Stomach (tissue), 8 donors: ENCODE measurements at regions not wholly inside any gene's neighbourhood (a gene's known extent, or its start where the extent isn't known, plus 50 kb on each side); places are given as distances from the start of the nearest gene placed in this dataset.

ENCODE experiments used
- DNase-seq, 2 donors: peaks; one replicate each; pipeline versions ENCODE4 v3.0.0 to v3.0.0-alpha.2; 2013 to 2019
- H3K27ac ChIP-seq, 5 donors: fragments of 200-600 bp in 4 of 5; sonication (generic) in 4 of 5; one replicate each; pipeline ENCODE4 v1.5.1; 2013 to 2019; ENCODE audit warnings: mild to moderate bottlenecking in 1 of 5, moderate library complexity in 1 of 5
- H3K27me3 ChIP-seq, 3 donors: fragments of 200-600 bp; sonication (generic); one replicate each; pipeline ENCODE4 v1.5.1; 2017 to 2019; ENCODE audit warnings: mixed run types in 1 of 3
- H3K36me3 ChIP-seq, 4 donors: fragments of 200-600 bp; sonication (generic); 1 replicate in 3 of 4; 2 replicates in 1 of 4; pipeline ENCODE4 v1.5.1; 2016 to 2019
- H3K4me1 ChIP-seq, 4 donors: fragments of 200-600 bp; sonication (generic); one replicate each; pipeline ENCODE4 v1.5.1; 2016 to 2019
- H3K4me3 ChIP-seq, 4 donors: fragments of 200-600 bp; sonication (generic) in 3 of 4; one replicate each; pipeline ENCODE4 v1.5.1; 2016 to 2019; ENCODE audit warnings: mild to moderate bottlenecking in 1 of 4
- H3K9me3 ChIP-seq, 4 donors: fragments of 200-600 bp; sonication (generic); one replicate each; pipeline ENCODE4 v1.5.1; 2016 to 2019
- EP300 ChIP-seq: sonication (generic); formaldehyde crosslinking; IDR thresholded peaks from one replicate; pipeline ENCODE4 v1.6.1; 2017; ENCODE audit warnings: antibody characterized with exemption
- POLR2A ChIP-seq, 4 donors: fragments of 450-650 bp; IDR thresholded peaks; one replicate each; pipeline ENCODE4 v1.6.1; 2016; ENCODE audit warnings: antibody characterized with exemption in 4 of 4, control low read depth in 2 of 4, mild to moderate bottlenecking in 1 of 4, moderate library complexity in 1 of 4
- POLR2AphosphoS5 ChIP-seq, 3 donors: sonication (generic); formaldehyde crosslinking; IDR thresholded peaks; one replicate each; pipeline ENCODE4 v1.6.1; 2016; ENCODE audit warnings: antibody characterized with exemption in 3 of 3
- WGBS, 5 donors: extraction: QIAGEN DNeasy Blood & Tissue Kit in 3 of 5; methylation state at CpG; one replicate each; pipeline versions ENCODE4 v1.1.5 to v1.1.7; 2013 to 2018; 5-methylcytosine and 5-hydroxymethylcytosine counted together
- intact Hi-C: fragments of 100-400 bp; cut with DNase I; formaldehyde crosslinking; loops from one replicate; pipeline ENCODE4 v1.15.1; 2023; ENCODE audit warnings: low total_unique reads
- TF ChIP-seq, protein P1 (sequence below), 7 experiments: fragments of 450-650 bp in 4 of 7; fragments of 200-600 bp in 3 of 7; sonication (generic) in 3 of 7; IDR thresholded peaks; one replicate each; pipeline ENCODE4 v1.5.1; 2016 to 2019; ENCODE audit warnings: antibody characterized with exemption in 7 of 7, control low read depth in 2 of 7, mild to moderate bottlenecking in 1 of 7
- donor health status: healthy with polysubstance abuse.
- donor health status: Bipolar disorder and iron deficiency.
- donor health status: healthy.

DNA sequence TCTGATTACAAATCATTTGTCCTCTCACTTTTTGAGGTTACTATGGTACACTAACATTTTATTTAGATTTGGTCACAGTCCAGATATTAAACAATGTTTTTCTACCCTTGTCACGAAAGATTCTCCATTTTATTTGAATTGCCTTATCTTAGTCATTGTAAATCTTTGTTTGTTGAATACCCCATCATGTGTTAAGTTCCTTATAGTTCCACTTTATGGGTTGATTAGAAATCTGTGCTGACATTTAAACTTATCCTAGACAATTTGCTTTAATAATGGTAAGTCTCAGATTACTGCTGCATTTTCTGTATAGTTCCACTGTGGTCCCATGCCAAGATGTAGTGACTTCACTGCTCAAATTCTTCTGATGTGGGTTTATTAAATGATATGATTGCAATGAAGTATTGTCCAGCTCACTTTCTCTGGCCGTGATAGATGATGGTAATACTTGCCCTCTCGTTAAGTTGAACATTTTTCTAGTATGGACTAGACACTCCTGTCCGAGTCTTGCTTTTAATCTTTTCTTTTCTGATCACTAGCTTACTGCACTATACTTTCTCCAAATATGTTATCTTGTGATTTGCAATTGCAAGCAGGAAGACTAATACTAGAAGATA, 1107.3 kb downstream of the SLC6A15 start:
- Histone ChIP-seq H3K27me3 (no peaks in the 10 kb centered on the region), H3K4me3 (no peak overlapping the region), H3K9me3 (no peaks in the 10 kb centered on the region), H3K4me1 (no peaks in the 10 kb centered on the region), H3K36me3 (no peaks in the 10 kb centered on the region), H3K27ac (no peak overlapping the region)
- TF ChIP-seq, protein P1, sequence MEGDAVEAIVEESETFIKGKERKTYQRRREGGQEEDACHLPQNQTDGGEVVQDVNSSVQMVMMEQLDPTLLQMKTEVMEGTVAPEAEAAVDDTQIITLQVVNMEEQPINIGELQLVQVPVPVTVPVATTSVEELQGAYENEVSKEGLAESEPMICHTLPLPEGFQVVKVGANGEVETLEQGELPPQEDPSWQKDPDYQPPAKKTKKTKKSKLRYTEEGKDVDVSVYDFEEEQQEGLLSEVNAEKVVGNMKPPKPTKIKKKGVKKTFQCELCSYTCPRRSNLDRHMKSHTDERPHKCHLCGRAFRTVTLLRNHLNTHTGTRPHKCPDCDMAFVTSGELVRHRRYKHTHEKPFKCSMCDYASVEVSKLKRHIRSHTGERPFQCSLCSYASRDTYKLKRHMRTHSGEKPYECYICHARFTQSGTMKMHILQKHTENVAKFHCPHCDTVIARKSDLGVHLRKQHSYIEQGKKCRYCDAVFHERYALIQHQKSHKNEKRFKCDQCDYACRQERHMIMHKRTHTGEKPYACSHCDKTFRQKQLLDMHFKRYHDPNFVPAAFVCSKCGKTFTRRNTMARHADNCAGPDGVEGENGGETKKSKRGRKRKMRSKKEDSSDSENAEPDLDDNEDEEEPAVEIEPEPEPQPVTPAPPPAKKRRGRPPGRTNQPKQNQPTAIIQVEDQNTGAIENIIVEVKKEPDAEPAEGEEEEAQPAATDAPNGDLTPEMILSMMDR (IDR thresholded peaks at IDR 0.05) = no peak
- TF ChIP-seq POLR2AphosphoS5 (IDR thresholded peaks at IDR 0.05) (no peak), POLR2A (IDR thresholded peaks at IDR 0.05) (no peak), EP300 (no peak)
- no peak for DNase-seq
- 31 to 55% (median 47%) methylated on average over 4 of the region's 4 CpGs for WGBS, 5 donors
- intact Hi-C loops = no loop called here

- Histone ChIP-seq H3K4me1 (no peaks in the 10 kb centered on the region), H3K9me3 (no peaks in the 10 kb centered on the region), H3K36me3 (no peaks in the 10 kb centered on the region), H3K27me3 (no peaks in the 10 kb centered on the region), H3K4me3 (no peak overlapping the region), H3K27ac (no peak overlapping the region)
- intact Hi-C loops = no loop called here
- TF ChIP-seq, protein P1 (IDR thresholded peaks at IDR 0.05) = no peak
- TF ChIP-seq POLR2A (IDR thresholded peaks at IDR 0.05) = no peak
- TF ChIP-seq EP300 = no peak
- TF ChIP-seq POLR2AphosphoS5 (IDR thresholded peaks at IDR 0.05) = no peak
- DNase-seq = no peak
These were observed 1110.6 kb downstream of the SLC6A15 start for GRCh38 chr12:83801972-83802371.

- WGBS, 5 donors = 58 to 76% (median 73%) methylated on average over 2 of the region's 2 CpGs
- no peaks in the 10 kb centered on the region for H3K9me3 ChIP-seq
- no peak overlapping the region for H3K4me3 ChIP-seq
- intact Hi-C loops = no loop called here
- H3K36me3 ChIP-seq = no peaks in the 10 kb centered on the region
- H3K4me1 ChIP-seq = no peaks in the 10 kb centered on the region
- H3K27ac ChIP-seq = no peak overlapping the region
- no peak for DNase-seq
- TF ChIP-seq, protein P1 (IDR thresholded peaks at IDR 0.05) = no peak
- TF ChIP-seq POLR2A (IDR thresholded peaks at IDR 0.05) (no peak), EP300 (no peak), POLR2AphosphoS5 (IDR thresholded peaks at IDR 0.05) (no peak)
- H3K27me3 ChIP-seq = no peaks in the 10 kb centered on the region
These were observed 1112.6 kb downstream of the SLC6A15 start for GRCh38 chr12:83800022-83800421.

GRCh38 chr12:83796531-83796930, 1109.8 kb downstream of the TMTC2 start:
- Histone ChIP-seq H3K36me3 (no peaks in the 10 kb centered on the region), H3K27me3 (no peaks in the 10 kb centered on the region), H3K4me3 (no peak overlapping the region), H3K4me1 (no peaks in the 10 kb centered on the region), H3K9me3 (no peaks in the 10 kb centered on the region), H3K27ac (no peak overlapping the region)
- TF ChIP-seq EP300 (no peak), POLR2AphosphoS5 (IDR thresholded peaks at IDR 0.05) (no peak), POLR2A (IDR thresholded peaks at IDR 0.05) (no peak)
- TF ChIP-seq, protein P1 (IDR thresholded peaks at IDR 0.05) = no peak
- 64 to 73% (median 68%) methylated on average over 3 of the region's 3 CpGs for WGBS, 5 donors
- DNase-seq = no peak
- intact Hi-C loops = no loop called here
